ENCODE measurements at regions not wholly inside any gene's neighbourhood (a gene's known extent, or its start where the extent isn't known, plus 50 kb on each side); places are given as distances from the start of the nearest gene placed in this dataset.

- TF ChIP-seq POLR2A (IDR thresholded peaks at IDR 0.05) = no peak
- TF ChIP-seq CTCF (IDR thresholded peaks at IDR 0.05) = no peak
- TF ChIP-seq POLR2AphosphoS5 (IDR thresholded peaks at IDR 0.05) = no peak
These were observed 516.8 kb downstream of the ADCYAP1 start for GRCh38 chr18:1421502-1421901.

Data from breast epithelium (tissue), 3 donors.